Common myeloid progenitor, CD34-positive (primary cell): ENCODE measurements at regions not wholly inside any gene's neighbourhood (a gene's known extent, or its start where the extent isn't known, plus 50 kb on each side); places are given as distances from the start of the nearest gene placed in this dataset.

Experiments
- CTCF ChIA-PET: fragments of 350-600 bp; sonication (Branson Sonifier 250); formaldehyde crosslinking; loops from one replicate; lab custom pipeline; 2021; ENCODE audit warnings: antibody characterized with exemption; lab: Charles Lee
- POLR2A ChIA-PET: fragments of 350-600 bp; sonication (Branson Sonifier 250); formaldehyde crosslinking; loops from one replicate; lab custom pipeline; 2021; ENCODE audit warnings: antibody characterized with exemption; lab: Charles Lee
- DNase-seq, 3 donors: peaks; one replicate each; pipeline versions ENCODE4 v3.0.0 to v3.0.0-alpha.2; 2013
- H3K27ac ChIP-seq, 2 experiments: 1 replicate in 1 of 2; 2 replicates in 1 of 2; pipeline ENCODE4 v1.7.0; 2013; ENCODE audit warnings: inconsistent platforms in 2 of 2, low read length in 2 of 2, mild to moderate bottlenecking in 2 of 2, low read depth in 1 of 2, moderate library complexity in 1 of 2; ENCODE audit not compliant: severe bottlenecking in 2 of 2, insufficient read depth in 1 of 2, poor library complexity in 1 of 2
- H3K27me3 ChIP-seq, 5 experiments: replicated peaks in 2 of 5; 1 replicate in 3 of 5; 2 replicates in 2 of 5; pipeline versions ENCODE4 v1.6.1 to v1.7.0; 2013; ENCODE audit warnings: low read length in 4 of 5, mild to moderate bottlenecking in 2 of 5, moderate library complexity in 2 of 5, inconsistent platforms in 1 of 5; ENCODE audit not compliant: insufficient read depth in 5 of 5, control insufficient read depth in 4 of 5
- H3K36me3 ChIP-seq, 4 experiments: 1 replicate in 2 of 4; 2 replicates in 2 of 4; pipeline versions ENCODE4 v1.6.1 to v1.7.0; 2013; ENCODE audit warnings: low read length in 3 of 4, control low read depth in 1 of 4, mild to moderate bottlenecking in 1 of 4; ENCODE audit not compliant: control insufficient read depth in 4 of 4, insufficient read depth in 4 of 4
- H3K4me1 ChIP-seq, 4 experiments: 1 replicate in 3 of 4; 2 replicates in 1 of 4; pipeline versions ENCODE4 v1.6.1 to v1.7.1; 2013; ENCODE audit warnings: low read length in 3 of 4, mild to moderate bottlenecking in 3 of 4, control low read depth in 1 of 4, inconsistent platforms in 1 of 4, moderate library complexity in 1 of 4; ENCODE audit not compliant: control insufficient read depth in 4 of 4, insufficient read depth in 4 of 4; ENCODE audit errors: control extremely low read depth in 1 of 4
- H3K4me3 ChIP-seq, 7 experiments: 1 replicate in 4 of 7; 2 replicates in 3 of 7; pipeline versions ENCODE4 v1.5.1 to v1.7.0; 2013; ENCODE audit warnings: mild to moderate bottlenecking in 7 of 7, low read length in 6 of 7, moderate library complexity in 6 of 7, inconsistent platforms in 2 of 7, low read depth in 2 of 7, control low read depth in 1 of 7; ENCODE audit not compliant: insufficient read depth in 4 of 7, control insufficient read depth in 1 of 7; ENCODE audit errors: extremely low read depth in 1 of 7
- H3K9me3 ChIP-seq, 5 experiments: 1 replicate in 4 of 5; 2 replicates in 1 of 5; pipeline versions ENCODE4 v1.6.1 to v1.7.1; 2013; ENCODE audit warnings: low read length in 4 of 5, mild to moderate bottlenecking in 2 of 5, inconsistent platforms in 1 of 5, low read depth in 1 of 5, moderate library complexity in 1 of 5; ENCODE audit not compliant: control insufficient read depth in 4 of 5, insufficient read depth in 2 of 5; ENCODE audit errors: control extremely low read depth in 1 of 5
- WGBS: methylation state at CpG from one replicate; pipeline ENCODE4 v1.1.5; 2013; ENCODE audit not compliant: insufficient coverage; 5-methylcytosine and 5-hydroxymethylcytosine counted together

GRCh38 chr20:36096435-36096834 lies 58.1 kb upstream of the EPB41L1 start:
- Histone ChIP-seq H3K36me3 (no peaks in the 10 kb centered on the region), H3K4me3 (no peak overlapping the region), H3K9me3 (no peaks in the 10 kb centered on the region), H3K4me1 (peaks cover 8 to 42% (median 37%) of the 10 kb centered on the region in 4 experiments), H3K27ac (no peak overlapping the region), H3K27me3 (peaks cover 3 to 36% (median 16%) of the 10 kb centered on the region in 5 experiments)
- CTCF ChIA-PET: interaction anchor here (1.5 to 5.6 kb wide), 3 partner anchors 11 to 41 kb away, joined by 3 to 23 read pairs (median 8); no protein-coding TSS in a partner anchor
- no peak for DNase-seq
- POLR2A ChIA-PET: no interaction called here

- POLR2A ChIA-PET: no interaction called here
- Histone ChIP-seq H3K9me3 (no peaks in the 10 kb centered on the region), H3K4me3 (no peak overlapping the region), H3K27me3 (peaks cover 3 to 30% (median 14%) of the 10 kb centered on the region in 5 experiments), H3K27ac (no peak overlapping the region), H3K4me1 (peaks cover 8 to 35% (median 30%) of the 10 kb centered on the region in 4 experiments), H3K36me3 (no peaks in the 10 kb centered on the region)
- WGBS: 90% methylated on average over 4 of the region's 4 CpGs
- CTCF ChIA-PET: interaction anchor here (0.9 to 5.6 kb wide), 7 partner anchors 13 to 341 kb away, joined by 3 to 23 read pairs (median 4); partner anchors contain the start of gene SCAND1
- no peak for DNase-seq
Observed at GRCh38 chr20:36097337-36098151, 57.0 kb upstream of the EPB41L1 start.

- 0% methylated on average over 2 of the region's 2 CpGs for WGBS
Observed at GRCh38 chr20:36098364-36098763, 56.2 kb upstream of the EPB41L1 start.

GRCh38 chr20:36099106-36099505 lies 55.4 kb upstream of the EPB41L1 start:
- ChIA-PET CTCF (interaction anchor here (3.0 kb wide), 1 partner anchor 39 kb away, joined by 8 read pairs; no protein-coding TSS in a partner anchor), POLR2A (no interaction called here)
- H3K4me3 ChIP-seq: no peak overlapping the region
- H3K27ac ChIP-seq: no peak overlapping the region
- no peaks in the 10 kb centered on the region for H3K36me3 ChIP-seq
- H3K4me1 ChIP-seq: peaks cover 5 to 19% (median 15%) of the 10 kb centered on the region in 4 experiments
- WGBS: 90% methylated on average over 2 of the region's 3 CpGs
- no peak for DNase-seq
- no peaks in the 10 kb centered on the region for H3K9me3 ChIP-seq
- peaks cover 0 to 16% (median 7%) of the 10 kb centered on the region in 5 experiments for H3K27me3 ChIP-seq

More at GRCh38 chr20:36098364-36098763, 56.2 kb upstream of the EPB41L1 start:
- Histone ChIP-seq H3K9me3 (no peaks in the 10 kb centered on the region), H3K27me3 (peaks cover 3 to 23% (median 10%) of the 10 kb centered on the region in 5 experiments), H3K27ac (no peak overlapping the region), H3K4me3 (no peak overlapping the region), H3K36me3 (no peaks in the 10 kb centered on the region), H3K4me1 (peaks cover 8 to 27% (median 22%) of the 10 kb centered on the region in 4 experiments)
- peak; percentile 63 to 96 (median 93) for DNase-seq
- ChIA-PET POLR2A (interaction anchor here (0.6 kb wide), 1 partner anchor 28 kb away, joined by 3 read pairs; no protein-coding TSS in a partner anchor), CTCF (interaction anchor here (0.9 to 5.6 kb wide), 5 partner anchors 13 to 340 kb away, joined by 4 to 23 read pairs (median 5); partner anchors contain the start of gene SCAND1)

- H3K9me3 ChIP-seq: no peaks in the 10 kb centered on the region
- H3K36me3 ChIP-seq: no peaks in the 10 kb centered on the region
- ChIA-PET CTCF (interaction anchor here (2.4 kb wide), 1 partner anchor 109 kb away, joined by 9 read pairs; no protein-coding TSS in a partner anchor), POLR2A (no interaction called here)
- H3K4me1 ChIP-seq: peaks cover 2 to 19% (median 13%) of the 10 kb centered on the region in 4 experiments
- H3K27me3 ChIP-seq: peaks cover 0 to 3% (median 0%) of the 10 kb centered on the region in 5 experiments
- no peak overlapping the region for H3K27ac ChIP-seq
- no peak overlapping the region for H3K4me3 ChIP-seq
- DNase-seq: no peak
- 100% methylated on average over 2 of the region's 3 CpGs for WGBS
Observed at GRCh38 chr20:36101192-36101591, 53.3 kb upstream of the EPB41L1 start.

- POLR2A ChIA-PET: no interaction called here
- H3K4me3 ChIP-seq: no peak overlapping the region
- WGBS: 67% methylated on average over 3 of the region's 3 CpGs
- CTCF ChIA-PET: interaction anchor here (0.6 to 2.4 kb wide), 2 partner anchors 110 to 199 kb away, joined by 3 to 9 read pairs; no protein-coding TSS in a partner anchor
- no peaks in the 10 kb centered on the region for H3K36me3 ChIP-seq
- no peak overlapping the region for H3K27ac ChIP-seq
- peaks cover 0 to 3% (median 0%) of the 10 kb centered on the region in 5 experiments for H3K27me3 ChIP-seq
- peaks cover 2 to 14% (median 13%) of the 10 kb centered on the region in 4 experiments for H3K4me1 ChIP-seq
- no peak for DNase-seq
- H3K9me3 ChIP-seq: no peaks in the 10 kb centered on the region
Observed at GRCh38 chr20:36102306-36102705, 52.2 kb upstream of the EPB41L1 start.
